Heart right ventricle (tissue), 16 donors: ENCODE measurements at regions not wholly inside any gene's neighbourhood (a gene's known extent, or its start where the extent isn't known, plus 50 kb on each side); places are given as distances from the start of the nearest gene placed in this dataset.

Experiments
- ATAC-seq, 8 donors: fragments of 200-7000 bp; cut with Tn5 transposase; one replicate each; pipeline ENCODE4 v1.9.1; 2020; ENCODE audit warnings: mild to moderate bottlenecking in 8 of 8, moderate library complexity in 8 of 8, moderate number of reproducible peaks in 1 of 8
- DNase-seq, 2 donors: peaks; one replicate each; pipeline ENCODE4 v3.0.0-alpha.2; 2020
- H3K27ac ChIP-seq, 10 donors: fragments of 200-600 bp; sonication (generic) in 2 of 10; one replicate each; pipeline versions ENCODE4 v1.5.0 to v1.8.0; 2020 to 2022; ENCODE audit warnings: mild to moderate bottlenecking in 3 of 10
- H3K27me3 ChIP-seq, 7 donors: fragments of 200-600 bp; one replicate each; pipeline ENCODE4 v1.8.0; 2021 to 2022; ENCODE audit warnings: mild to moderate bottlenecking in 2 of 7
- H3K36me3 ChIP-seq, 9 donors: fragments of 200-600 bp; sonication (generic) in 1 of 9; one replicate each; pipeline versions ENCODE4 v1.5.0 to v1.8.0; 2020 to 2022; ENCODE audit warnings: mild to moderate bottlenecking in 2 of 9
- H3K4me1 ChIP-seq, 9 donors: fragments of 200-600 bp; sonication (generic) in 1 of 9; one replicate each; pipeline versions ENCODE4 v1.5.0 to v1.8.0; 2020 to 2022; ENCODE audit warnings: mild to moderate bottlenecking in 4 of 9
- H3K4me3 ChIP-seq, 10 donors: fragments of 200-600 bp; sonication (generic) in 2 of 10; one replicate each; pipeline versions ENCODE4 v1.5.0 to v1.8.0; 2020 to 2022; ENCODE audit warnings: mild to moderate bottlenecking in 7 of 10, moderate library complexity in 2 of 10
- H3K9me3 ChIP-seq, 11 donors: fragments of 200-600 bp in 10 of 11; sonication (generic) in 2 of 11; one replicate each; pipeline versions ENCODE4 v1.5.0 to v1.8.0; 2013 to 2022; ENCODE audit warnings: mild to moderate bottlenecking in 2 of 11, control low read depth in 1 of 11, moderate library complexity in 1 of 11
- CTCF ChIP-seq, 9 donors: fragments of 200-600 bp; sonication (generic) in 2 of 9; IDR thresholded peaks; one replicate each; pipeline versions ENCODE4 v1.5.0 to v1.8.0; 2021 to 2022; ENCODE audit warnings: antibody characterized with exemption in 9 of 9, mild to moderate bottlenecking in 5 of 9, moderate library complexity in 1 of 9
- WGBS, 2 donors: extraction: QIAGEN DNeasy Blood & Tissue Kit; methylation state at CpG; one replicate each; pipeline ENCODE4 v1.1.7; 2013; ENCODE audit warnings: inconsistent platforms in 1 of 2; 5-methylcytosine and 5-hydroxymethylcytosine counted together
- intact Hi-C, 10 donors: fragments of 100-400 bp; cut with DNase I; formaldehyde crosslinking; loops; one replicate each; pipeline versions ENCODE4 v1.11.1 to v1.14.2; 2022
- donor health status: Arrhythmogenic right ventricular cardiomyopathy.
- donor health status: ischemic (EF 13 %, LVEDD 7.1; RV severe dilation, severe dysfunction).
- donor health status: healthy with polysubstance abuse.
- donor health status: DM: no; HTN: yes; CAD: no.
- donor health status: DM: no; HTN: no; CAD: no.
- donor health status: ischemic (EF 25% LVEDD 6.9; RV normal size, moderate dysfunction).
- donor health status: ischemic (EF 25% LVEDD 5.7; RV mildly dilated, moderate dysfunction).
- donor health status: healthy.
- donor health status: DM: yes; HTN: yes; CAD: no.
- donor health status: Ischemic cardiomyopathy.
- donor health status: ischemic (EF 35%, LVEDD 5.7; RV mildly dilated, moderate dysfunction).
- donor health status: nonischemic (EF 11% LVEDD 7.7; RV severe dilation, severe dysfunction).
- donor health status: DM: yes; HTN: yes; CAD: no.
- donor health status: PGD.
- donor health status: ischemic (EF 29% LVEDD 5.4; RV normal size, mild dysfunction).
- donor health status: nonischemic (EF 23%, LVEDD 6.1; RV moderate dilation, normal function).

- no peak for DNase-seq
- intact Hi-C loops = no loop called here
- Histone ChIP-seq H3K4me3 (no peak overlapping the region), H3K36me3 (no peaks in the 10 kb centered on the region), H3K27me3 (no peaks in the 10 kb centered on the region), H3K27ac (no peak overlapping the region), H3K4me1 (no peaks in the 10 kb centered on the region), H3K9me3 (peaks cover 0 to 7% (median 0%) of the 10 kb centered on the region in 11 donors)
- no peak for TF ChIP-seq CTCF (IDR thresholded peaks at IDR 0.05)
- 52 to 57% methylated on average over 3 of the region's 3 CpGs for WGBS, 2 donors
- ATAC-seq = no peak
Observed at GRCh38 chr14:85223667-85224066, 306.3 kb upstream of the FLRT2 start.

GRCh38 chr14:85224241-85224640, 305.7 kb upstream of the FLRT2 start:
- Histone ChIP-seq H3K27me3 (no peaks in the 10 kb centered on the region), H3K4me3 (no peak overlapping the region), H3K9me3 (peaks cover 0 to 9% (median 0%) of the 10 kb centered on the region in 11 donors), H3K27ac (no peak overlapping the region), H3K36me3 (no peaks in the 10 kb centered on the region), H3K4me1 (no peaks in the 10 kb centered on the region)
- TF ChIP-seq CTCF (IDR thresholded peaks at IDR 0.05) = no peak
- DNase-seq = no peak
- WGBS, 2 donors = 73 to 89% methylated on average over 3 of the region's 3 CpGs
- ATAC-seq = no peak
- intact Hi-C loops = no loop called here

GRCh38 chr14:85233756-85234155, 296.2 kb upstream of the FLRT2 start:
- Histone ChIP-seq H3K4me1 (no peaks in the 10 kb centered on the region), H3K36me3 (no peaks in the 10 kb centered on the region), H3K27me3 (no peaks in the 10 kb centered on the region), H3K4me3 (no peak overlapping the region), H3K27ac (no peak overlapping the region), H3K9me3 (peaks cover 0 to 23% (median 7%) of the 10 kb centered on the region in 11 donors)
- intact Hi-C loops = no loop called here
- TF ChIP-seq CTCF (IDR thresholded peaks at IDR 0.05) = no peak
- 81 to 83% methylated on average over 12 of the region's 12 CpGs for WGBS, 2 donors
- ATAC-seq (no peak), DNase-seq (no peak)

GRCh38 chr14:85234156-85235025, 295.6 kb upstream of the FLRT2 start:
- no peak for TF ChIP-seq CTCF (IDR thresholded peaks at IDR 0.05)
- no peaks in the 10 kb centered on the region for H3K36me3 ChIP-seq
- H3K27ac ChIP-seq = no peak overlapping the region
- intact Hi-C loops = no loop called here
- ATAC-seq (no peak), DNase-seq (no peak)
- WGBS, 2 donors = 75 to 80% methylated on average over 10 of the region's 10 CpGs
- no peaks in the 10 kb centered on the region for H3K27me3 ChIP-seq
- peaks cover 0 to 17% (median 4%) of the 10 kb centered on the region in 11 donors for H3K9me3 ChIP-seq
- H3K4me3 ChIP-seq = no peak overlapping the region
- no peaks in the 10 kb centered on the region for H3K4me1 ChIP-seq
